IPS-20b (cell line): ENCODE measurements at regions not wholly inside any gene's neighbourhood (a gene's known extent, or its start where the extent isn't known, plus 50 kb on each side); places are given as distances from the start of the nearest gene placed in this dataset.
"Not testable (repeated sequence)": the region's sequence is repeated elsewhere in the genome, so short reads cannot be mapped to it uniquely, and the experiment has no call there.

ENCODE experiments used
- H3K27ac ChIP-seq: one replicate; pipeline ENCODE4 v1.5.1; 2013; ENCODE audit warnings: low read length
- H3K27me3 ChIP-seq: 2 replicates; pipeline ENCODE4 v1.6.1; 2013; ENCODE audit warnings: mild to moderate bottlenecking, low read length, inconsistent platforms; ENCODE audit not compliant: insufficient read depth
- H3K36me3 ChIP-seq: 2 replicates; pipeline ENCODE4 v1.6.1; 2013; ENCODE audit warnings: low read depth, mild to moderate bottlenecking, inconsistent platforms, low read length, moderate library complexity; ENCODE audit not compliant: insufficient read depth
- H3K4me1 ChIP-seq: 2 replicates; pipeline ENCODE4 v1.6.1; 2013; ENCODE audit warnings: mild to moderate bottlenecking, control low read depth, inconsistent platforms, low read length, moderate library complexity; ENCODE audit not compliant: insufficient read depth
- H3K4me3 ChIP-seq: 2 replicates; pipeline ENCODE4 v1.5.1; 2013; ENCODE audit warnings: mild to moderate bottlenecking, low read length, inconsistent platforms
- H3K9ac ChIP-seq: 2 replicates; pipeline ENCODE4 v1.6.1; 2013; ENCODE audit warnings: low read depth, mild to moderate bottlenecking, inconsistent platforms, low read length, moderate library complexity
- H3K9me3 ChIP-seq: 2 replicates; pipeline ENCODE4 v1.6.1; 2013; ENCODE audit warnings: mild to moderate bottlenecking, low read depth, low read length, inconsistent platforms; ENCODE audit not compliant: insufficient read depth

DNA sequence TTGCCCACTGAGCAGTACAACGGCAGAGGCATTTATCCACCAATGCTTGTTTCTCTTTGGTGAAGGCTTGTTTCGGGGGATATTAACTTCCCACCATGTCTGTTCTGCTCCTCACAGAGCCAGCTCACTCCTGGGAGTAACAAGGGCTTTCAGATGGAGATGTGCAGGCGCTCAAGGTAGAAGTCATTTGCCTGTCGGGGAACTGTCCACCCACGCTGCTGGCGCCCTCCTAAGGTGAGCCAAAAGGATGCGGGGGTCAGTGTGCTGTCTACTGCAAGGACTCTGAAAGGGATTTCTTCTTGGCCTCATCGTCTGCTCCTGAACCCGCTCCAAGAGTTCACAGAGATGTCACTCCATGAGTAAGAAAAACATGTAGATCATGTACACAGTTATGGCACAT lies 57.0 kb upstream of the CYRIA start:
- Histone ChIP-seq H3K4me3 (no peak overlapping the region), H3K4me1 (peaks cover 3% of the 10 kb centered on the region; the same call in 1 of the 2 replicates), H3K27ac (no peak overlapping the region), H3K9me3 (no peaks in the 10 kb centered on the region), H3K36me3 (no peaks in the 10 kb centered on the region), H3K9ac (no peak overlapping the region), H3K27me3 (no peaks in the 10 kb centered on the region)

DNA sequence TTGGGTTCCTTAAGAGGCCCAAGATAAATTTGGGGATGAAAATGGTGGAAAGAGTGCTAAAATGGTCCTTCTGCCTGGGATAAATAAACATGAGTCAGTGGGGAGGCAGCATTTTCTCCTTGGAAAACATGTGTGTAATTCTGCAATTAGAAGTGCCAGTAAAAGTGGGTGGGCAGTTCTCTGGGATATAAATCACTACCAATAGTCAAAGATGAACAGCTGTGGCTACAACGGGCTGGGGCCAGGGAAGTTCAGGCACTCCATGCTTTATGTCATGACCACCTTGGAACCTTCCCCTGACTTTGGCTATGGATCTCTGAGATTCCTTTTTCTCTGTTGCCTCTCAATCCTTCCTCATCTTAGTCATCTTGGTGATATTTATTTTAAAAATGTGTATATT lies 56.5 kb upstream of the CYRIA start:
- H3K27me3 ChIP-seq: no peaks in the 10 kb centered on the region
- H3K36me3 ChIP-seq: no peaks in the 10 kb centered on the region
- H3K27ac ChIP-seq: no peak overlapping the region

DNA sequence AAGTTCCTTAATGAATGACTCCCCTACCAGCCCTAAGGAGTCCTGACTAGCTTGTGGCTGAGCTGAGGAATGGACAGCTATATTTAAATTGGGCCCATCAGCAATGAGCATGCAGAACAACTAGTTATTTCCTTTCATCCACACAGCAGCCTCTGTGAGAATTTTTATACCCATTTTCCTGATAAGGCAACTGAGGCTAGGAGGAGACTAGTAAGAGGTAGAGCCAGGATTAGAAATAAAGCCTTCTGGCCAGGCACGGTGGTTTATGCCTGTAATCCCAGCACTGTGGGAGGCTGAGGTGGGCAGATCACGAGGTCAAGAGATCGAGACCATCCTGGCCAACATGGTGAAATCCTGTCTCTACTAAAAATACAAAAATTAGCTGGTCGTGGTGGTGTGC lies 55.9 kb upstream of the CYRIA start:
- not testable (repeated sequence) for H3K4me1 ChIP-seq, H3K9ac ChIP-seq, H3K9me3 ChIP-seq, H3K4me3 ChIP-seq, H3K27ac ChIP-seq, H3K36me3 ChIP-seq, H3K27me3 ChIP-seq

More for the DNA sequence above, 56.5 kb upstream of the CYRIA start:
- no peaks in the 10 kb centered on the region for H3K9me3 ChIP-seq
- no peak overlapping the region for H3K4me3 ChIP-seq
- H3K4me1 ChIP-seq: peaks cover 3% of the 10 kb centered on the region; the same call in 1 of the 2 replicates
- H3K9ac ChIP-seq: no peak overlapping the region

DNA sequence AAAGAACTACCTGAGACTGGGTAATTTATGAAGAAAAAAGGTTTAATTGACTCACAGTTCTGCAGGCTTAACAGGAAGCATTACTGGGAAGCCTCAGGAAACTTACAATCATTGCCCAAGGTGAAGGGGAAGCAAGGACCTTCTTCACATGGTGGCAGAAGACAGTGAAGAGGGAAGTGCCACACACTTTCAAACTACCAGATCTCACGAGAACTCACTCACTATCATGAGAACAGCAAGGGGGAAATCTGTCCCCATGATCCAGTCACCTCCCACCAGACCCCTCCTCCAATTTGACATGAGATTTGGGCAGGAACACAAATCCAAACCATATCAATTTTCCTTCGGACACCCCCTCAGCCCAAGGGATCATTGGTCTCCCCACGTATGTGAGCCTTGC lies 55.1 kb upstream of the CYRIA start:
- not testable (repeated sequence) for H3K27ac ChIP-seq, H3K36me3 ChIP-seq, H3K27me3 ChIP-seq, H3K4me1 ChIP-seq, H3K4me3 ChIP-seq, H3K9ac ChIP-seq, H3K9me3 ChIP-seq

DNA sequence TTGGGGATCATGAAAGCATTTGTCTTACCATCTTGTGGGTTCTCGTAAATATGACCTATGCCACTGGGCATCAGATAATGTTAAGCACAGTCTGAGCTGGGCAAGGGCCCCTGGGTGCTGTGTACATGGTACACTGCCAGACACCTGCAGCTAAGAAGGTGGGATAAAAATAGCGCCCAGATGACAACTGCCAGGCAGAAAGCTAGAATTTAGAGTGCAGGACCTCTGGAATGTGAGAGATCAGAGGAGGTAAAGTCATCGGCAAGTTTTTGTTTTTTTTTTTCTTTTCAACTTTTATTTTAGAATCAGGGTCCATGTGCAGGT lies 53.8 kb upstream of the CYRIA start:
- Histone ChIP-seq H3K27ac (no peak overlapping the region), H3K9me3 (no peaks in the 10 kb centered on the region), H3K36me3 (no peaks in the 10 kb centered on the region), H3K9ac (no peak overlapping the region), H3K4me1 (peaks cover 3% of the 10 kb centered on the region; the same call in 1 of the 2 replicates), H3K4me3 (no peak overlapping the region), H3K27me3 (no peaks in the 10 kb centered on the region)

DNA sequence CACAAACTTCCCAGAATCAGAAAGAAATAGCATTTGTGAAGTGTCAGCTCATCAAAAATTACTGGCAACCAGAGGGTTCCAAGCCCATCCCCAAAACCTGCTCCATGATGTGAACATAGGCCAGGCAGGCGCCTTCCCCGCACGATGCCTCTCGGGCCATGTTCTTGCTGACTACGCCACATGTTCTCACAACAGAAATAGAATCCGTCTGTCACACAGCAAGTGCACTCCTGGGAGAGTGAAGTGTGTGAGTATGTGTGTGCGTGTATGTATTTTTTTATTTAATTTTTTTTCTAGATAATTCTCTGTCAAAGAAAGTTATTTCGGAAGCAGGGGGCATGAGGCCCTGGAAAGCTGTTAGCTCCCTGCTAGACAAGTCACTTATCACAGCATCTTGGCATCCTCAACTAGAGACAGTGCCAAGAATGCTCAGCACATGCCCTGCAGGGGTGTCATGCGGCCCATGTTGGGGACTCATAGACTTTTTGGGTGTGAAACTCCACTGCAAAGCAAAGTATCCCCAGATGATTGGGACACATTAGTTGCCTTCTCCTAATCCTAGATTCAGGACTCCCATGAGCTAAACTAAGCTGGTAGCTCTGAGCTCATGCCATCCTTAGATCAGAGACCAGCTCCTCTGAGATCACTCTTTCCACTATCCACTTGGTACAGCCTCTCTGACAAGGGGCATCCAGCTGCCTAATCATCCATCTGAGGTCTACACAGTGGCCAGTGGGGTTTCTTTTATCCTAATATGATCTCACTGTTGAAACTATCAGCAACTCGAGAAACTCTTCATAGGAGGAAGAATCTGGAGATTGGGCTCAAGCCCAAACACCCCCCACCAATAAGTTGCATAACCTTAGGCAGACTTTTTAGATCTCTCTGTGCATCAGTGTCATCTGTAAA lies 53.2 kb upstream of the CYRIA start:
- H3K27ac ChIP-seq: no peak overlapping the region
- peaks cover 3% of the 10 kb centered on the region; the same call in 1 of the 2 replicates for H3K4me1 ChIP-seq
- H3K9me3 ChIP-seq: no peaks in the 10 kb centered on the region
- no peak overlapping the region for H3K4me3 ChIP-seq
- H3K27me3 ChIP-seq: no peaks in the 10 kb centered on the region
- no peaks in the 10 kb centered on the region for H3K36me3 ChIP-seq
- no peak overlapping the region for H3K9ac ChIP-seq

DNA sequence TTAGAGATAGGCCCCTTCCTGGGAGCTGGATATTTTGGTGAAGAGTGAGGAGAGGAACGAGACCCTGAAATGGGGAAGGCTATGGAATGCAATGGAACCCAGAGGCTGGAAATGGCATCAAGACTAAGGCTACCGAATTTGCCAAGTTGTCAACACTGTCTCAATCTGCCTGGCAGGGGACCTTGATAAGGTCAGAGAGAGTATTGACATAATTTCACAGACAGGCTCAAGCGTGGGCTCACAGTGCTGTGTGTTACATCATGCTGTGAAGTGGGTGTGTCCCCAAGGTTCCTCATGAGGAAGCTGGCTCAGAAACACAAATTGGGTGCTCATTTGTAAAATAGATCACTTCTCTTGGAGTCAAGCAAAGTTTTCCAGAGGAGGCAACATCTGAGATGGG lies 51.8 kb upstream of the CYRIA start:
- H3K9ac ChIP-seq: no peak overlapping the region
- no peak overlapping the region for H3K27ac ChIP-seq
- H3K4me3 ChIP-seq: no peak overlapping the region
- no peaks in the 10 kb centered on the region for H3K9me3 ChIP-seq
- H3K36me3 ChIP-seq: no peaks in the 10 kb centered on the region
- no peaks in the 10 kb centered on the region for H3K27me3 ChIP-seq
- peaks cover 4% of the 10 kb centered on the region; the same call in 1 of the 2 replicates for H3K4me1 ChIP-seq

DNA sequence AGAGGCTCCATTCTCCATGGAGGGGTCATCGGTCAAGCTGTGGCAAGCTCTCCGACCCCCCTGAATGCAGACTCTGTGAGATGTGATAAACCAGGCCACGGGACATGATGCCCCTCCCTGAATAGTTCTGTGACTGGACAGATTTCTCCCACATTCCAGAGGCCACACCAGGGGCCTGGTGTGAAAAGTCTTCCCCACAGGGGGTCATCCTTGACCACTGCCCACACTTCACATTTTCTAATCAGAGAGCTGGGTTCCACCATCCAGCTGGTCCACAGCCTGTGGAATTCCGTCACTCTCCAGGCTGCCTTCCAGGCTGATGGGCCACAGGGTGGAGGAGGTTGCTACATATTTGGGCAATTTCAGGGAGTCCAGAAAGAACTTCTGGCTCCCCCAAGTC lies 51.3 kb upstream of the CYRIA start:
- Histone ChIP-seq H3K27me3 (no peaks in the 10 kb centered on the region), H3K4me3 (no peak overlapping the region)

DNA sequence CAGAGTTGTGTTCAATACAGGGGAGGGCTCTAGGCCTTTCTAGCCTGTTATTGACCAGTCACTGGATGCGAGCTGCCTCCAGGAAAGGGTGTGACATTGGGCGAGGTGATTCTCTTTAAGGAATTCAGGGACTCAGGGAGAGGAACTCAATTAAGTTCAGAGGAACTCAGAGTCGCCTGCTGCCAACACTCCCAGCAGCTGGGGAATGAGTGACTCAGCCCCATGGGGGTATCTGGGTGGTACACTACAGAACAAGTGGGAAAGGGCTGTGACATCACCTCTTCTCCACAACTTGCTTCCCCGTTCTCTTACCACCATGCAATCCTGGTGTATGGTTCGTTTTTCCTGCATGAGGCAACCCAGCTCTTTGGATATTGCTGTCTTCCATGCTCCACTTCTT lies 50.4 kb upstream of the CYRIA start:
- Histone ChIP-seq H3K36me3 (no peaks in the 10 kb centered on the region), H3K9ac (no peak overlapping the region), H3K9me3 (no peaks in the 10 kb centered on the region), H3K27ac (no peak overlapping the region), H3K4me1 (0 out of 2 replicates have a peak, but pooled peaks cover 2% of the 10 kb centered on the region), H3K4me3 (no peak overlapping the region), H3K27me3 (no peaks in the 10 kb centered on the region)

More for the DNA sequence above, 51.3 kb upstream of the CYRIA start:
- Histone ChIP-seq H3K36me3 (no peaks in the 10 kb centered on the region), H3K27ac (no peak overlapping the region), H3K9me3 (no peaks in the 10 kb centered on the region), H3K4me1 (0 out of 2 replicates have a peak, but pooled peaks cover 2% of the 10 kb centered on the region), H3K9ac (no peak overlapping the region)
